ENCODE measurements at regions not wholly inside any gene's neighbourhood (a gene's known extent, or its start where the extent isn't known, plus 50 kb on each side); places are given as distances from the start of the nearest gene placed in this dataset.

DNA sequence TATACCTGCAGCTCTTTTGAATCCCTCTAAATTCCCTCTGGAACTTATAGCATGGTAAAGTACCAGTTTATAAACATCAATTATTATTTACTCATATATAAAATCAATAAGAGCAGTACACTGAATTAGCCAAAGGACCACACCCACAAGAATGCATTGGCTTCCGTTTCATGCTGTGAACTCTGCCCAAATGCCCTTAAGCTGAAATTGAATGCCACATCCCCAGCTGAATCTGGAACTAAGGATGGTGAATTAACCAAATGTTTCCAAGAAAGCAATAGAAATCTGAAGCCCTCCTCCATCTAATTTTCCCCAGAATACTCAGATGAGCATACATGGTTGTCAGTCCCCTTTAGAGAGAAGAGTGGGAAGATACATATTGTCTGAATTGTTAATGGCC, 436.4 kb upstream of the FTMT start:
- H3K9me3 ChIP-seq (replicated peaks; ENCODE audit: control insufficient read depth, insufficient read depth, low read depth, low read length): no peaks in the 10 kb centered on the region
- in situ Hi-C loops (cut with MboI) (no loop called here), intact Hi-C loops (cut with micrococcal nuclease) (no loop called here)
- BruUV-seq (replicated peaks): no TSS peak
- no peak for FAIRE-seq
- ChIA-PET CTCF (ENCODE audit: low intra/inter-chr PET ratio) (no interaction called here), POLR2A (interaction anchor here (1.2 kb wide), 1 partner anchor 223 kb away, joined by 3 read pairs; no protein-coding TSS in a partner anchor)
- no peaks in the 10 kb centered on the region for H3K79me2 ChIP-seq (ENCODE audit: control insufficient read depth, insufficient read depth, low read length)
- no peak overlapping the region for H3K4me3 ChIP-seq
- H3K36me3 ChIP-seq (ENCODE audit: control insufficient read depth, insufficient read depth, low read length): no peaks in the 10 kb centered on the region
- H3K27me3 ChIP-seq (ENCODE audit: control insufficient read depth in 2 of 2, insufficient read depth in 2 of 2, low read length in 2 of 2): no peaks in the 10 kb centered on the region
- no peaks in the 10 kb centered on the region for H3K9me1 ChIP-seq (ENCODE audit: control insufficient read depth, insufficient read depth, low read length)
- H3K9ac ChIP-seq (ENCODE audit: insufficient read depth in 1 of 2, low read depth in 2 of 2, low read length in 2 of 2): no peak overlapping the region
- no peaks in the 10 kb centered on the region for H3K4me1 ChIP-seq (replicated peaks in 1 of 2; ENCODE audit: control insufficient read depth in 2 of 2, insufficient read depth in 2 of 2, low read length in 2 of 2)
- H3K4me2 ChIP-seq (ENCODE audit: insufficient read depth, low read length): no peak overlapping the region
- no peak overlapping the region for H3K27ac ChIP-seq (ENCODE audit: extremely low read depth, low read depth, low read length)
- ATAC-seq: no peak
- no peaks in the 10 kb centered on the region for H4K20me1 ChIP-seq (replicated peaks; ENCODE audit: control insufficient read depth, insufficient read depth, low read length)
- WGBS (ENCODE audit: insufficient coverage, low coverage, missing lambda C conversion rate): 14% methylated on average over 1 of the region's 1 CpG
- no peak overlapping the region for H2AFZ ChIP-seq (ENCODE audit: low read depth, low read length)
- DNase-seq (ENCODE audit: extremely low read depth in 1 of 4, low spot score in 3 of 4): no peak
- no peak for TF ChIP-seq SIN3A (IDR thresholded peaks at IDR 0.05; ENCODE audit: borderline replicate concordance in 2 of 2, control insufficient read depth in 1 of 2, low read depth in 2 of 2, low read length in 2 of 2)
- no peak for TF ChIP-seq ZBTB11 (CRISPR knock-in tag; IDR thresholded peaks at IDR 0.05)
- no peak for TF ChIP-seq TCF7L2 (IDR thresholded peaks at IDR 0.05; ENCODE audit: low read depth, low read length)
- no peak for TF ChIP-seq CXXC5 (CRISPR knock-in tag; IDR thresholded peaks at IDR 0.05)
- TF ChIP-seq, protein P1, sequence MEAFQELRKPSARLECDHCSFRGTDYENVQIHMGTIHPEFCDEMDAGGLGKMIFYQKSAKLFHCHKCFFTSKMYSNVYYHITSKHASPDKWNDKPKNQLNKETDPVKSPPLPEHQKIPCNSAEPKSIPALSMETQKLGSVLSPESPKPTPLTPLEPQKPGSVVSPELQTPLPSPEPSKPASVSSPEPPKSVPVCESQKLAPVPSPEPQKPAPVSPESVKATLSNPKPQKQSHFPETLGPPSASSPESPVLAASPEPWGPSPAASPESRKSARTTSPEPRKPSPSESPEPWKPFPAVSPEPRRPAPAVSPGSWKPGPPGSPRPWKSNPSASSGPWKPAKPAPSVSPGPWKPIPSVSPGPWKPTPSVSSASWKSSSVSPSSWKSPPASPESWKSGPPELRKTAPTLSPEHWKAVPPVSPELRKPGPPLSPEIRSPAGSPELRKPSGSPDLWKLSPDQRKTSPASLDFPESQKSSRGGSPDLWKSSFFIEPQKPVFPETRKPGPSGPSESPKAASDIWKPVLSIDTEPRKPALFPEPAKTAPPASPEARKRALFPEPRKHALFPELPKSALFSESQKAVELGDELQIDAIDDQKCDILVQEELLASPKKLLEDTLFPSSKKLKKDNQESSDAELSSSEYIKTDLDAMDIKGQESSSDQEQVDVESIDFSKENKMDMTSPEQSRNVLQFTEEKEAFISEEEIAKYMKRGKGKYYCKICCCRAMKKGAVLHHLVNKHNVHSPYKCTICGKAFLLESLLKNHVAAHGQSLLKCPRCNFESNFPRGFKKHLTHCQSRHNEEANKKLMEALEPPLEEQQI (IDR thresholded peaks at IDR 0.05): no peak
- TF ChIP-seq CHD4 (IDR thresholded peaks at IDR 0.05; ENCODE audit: insufficient read depth, insufficient replicate concordance, low read depth, low read length, poor library complexity, severe bottlenecking): no peak
- TF ChIP-seq EZH2 (IDR thresholded peaks at IDR 0.05; ENCODE audit: borderline replicate concordance, low read depth, low read length): no peak
- no peak for TF ChIP-seq MCM3 (IDR thresholded peaks at IDR 0.05)
- no peak for TF ChIP-seq CLOCK (CRISPR knock-in tag; IDR thresholded peaks at IDR 0.05; ENCODE audit: borderline replicate concordance)
- no peak for TF ChIP-seq CHD1 (IDR thresholded peaks at IDR 0.05; ENCODE audit: low read length)
- TF ChIP-seq ZNF23 (CRISPR knock-in tag; IDR thresholded peaks at IDR 0.05): no peak
- no peak for TF ChIP-seq TCF15 (CRISPR knock-in tag; IDR thresholded peaks at IDR 0.05)
- no peak for TF ChIP-seq NUFIP1 (IDR thresholded peaks at IDR 0.05; ENCODE audit: partially characterized antibody)
- no peak for TF ChIP-seq KLF1 (tag; IDR thresholded peaks at IDR 0.05)

Measured in K562 (cell line).